Activated T-helper 2 cell treated with anti-CD3 and anti-CD28 coated beads, Interferon-gamma antibody, Interleukin-2, Interleukin-4, amounts not matched to agents 10 μg/mL and 5 μg/mL and 100 μg/mL, durations not matched to agents 14 hours and 24 hours and 36 hours (primary cell): ENCODE measurements at regions not wholly inside any gene's neighbourhood (a gene's known extent, or its start where the extent isn't known, plus 50 kb on each side); places are given as distances from the start of the nearest gene placed in this dataset.

Source experiments
- DNase-seq: peaks from one replicate; pipeline ENCODE4 v3.0.0; 2021; ENCODE audit warnings: low spot score
- H3K27ac Mint-ChIP-seq: one replicate; pipeline ENCODE4 v1.8.0; 2021; ENCODE audit warnings: mixed read lengths
- H3K27me3 Mint-ChIP-seq: one replicate; pipeline ENCODE4 v1.8.0; 2021; ENCODE audit warnings: low read depth, mixed read lengths
- H3K36me3 Mint-ChIP-seq: one replicate; pipeline ENCODE4 v1.8.0; 2021; ENCODE audit warnings: low read depth, mixed read lengths
- H3K4me1 Mint-ChIP-seq: one replicate; pipeline ENCODE4 v1.8.0; 2021; ENCODE audit warnings: low read depth, mixed read lengths
- H3K4me3 Mint-ChIP-seq: one replicate; pipeline ENCODE4 v1.8.0; 2021; ENCODE audit warnings: low read depth, mild to moderate bottlenecking, moderate library complexity, mixed read lengths
- H3K9me3 Mint-ChIP-seq: one replicate; pipeline ENCODE4 v1.8.0; 2021; ENCODE audit warnings: mixed read lengths
- intact Hi-C: fragments of 100-400 bp; cut with micrococcal nuclease; formaldehyde crosslinking; loops from one replicate; pipeline ENCODE4 v1.15.1; 2023

DNA sequence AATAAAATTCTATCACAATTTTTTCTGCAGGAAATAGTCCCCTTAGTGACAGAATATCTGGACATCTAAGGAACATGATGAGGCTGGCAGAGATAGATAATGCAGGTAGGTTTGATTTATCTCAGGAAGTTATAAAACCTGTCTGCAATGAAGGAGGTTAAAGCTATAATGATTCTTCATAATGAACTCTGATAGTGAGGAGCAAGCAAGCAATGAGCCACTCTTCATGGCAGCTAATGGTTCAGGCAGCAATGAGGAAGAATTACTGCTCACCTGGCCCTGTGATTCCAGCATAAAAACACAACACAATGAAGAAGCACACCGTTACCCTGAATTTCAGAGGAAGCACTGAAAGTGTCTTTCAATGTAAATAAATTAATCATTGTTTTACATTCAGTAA, 599.6 kb upstream of the PKDCC start:
- intact Hi-C loops: no loop called here
- Mint-ChIP-seq H3K36me3 (no peaks in the 10 kb centered on the region), H3K4me3 (no peak overlapping the region), H3K27me3 (no peaks in the 10 kb centered on the region), H3K4me1 (no peaks in the 10 kb centered on the region), H3K9me3 (no peaks in the 10 kb centered on the region), H3K27ac (no peak overlapping the region)
- no peak for DNase-seq

DNA sequence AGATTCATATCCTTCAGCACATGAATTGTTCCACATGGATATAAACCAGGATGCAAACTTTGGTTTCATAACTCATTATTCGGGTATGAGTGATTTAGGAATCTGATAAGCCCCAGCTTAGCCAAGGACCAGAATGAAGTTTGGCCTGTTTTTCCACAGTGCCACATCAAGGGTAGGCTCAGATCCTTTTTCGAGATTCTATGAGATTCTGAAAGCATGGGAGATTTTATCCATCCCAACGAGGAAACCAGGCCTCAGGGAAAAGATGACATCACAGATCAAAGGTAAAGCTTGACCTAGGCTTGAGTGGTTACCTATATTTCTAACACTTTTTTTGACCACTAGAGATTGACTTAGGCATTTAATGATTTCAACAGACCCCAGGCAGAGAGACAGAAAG, 590.8 kb upstream of the PKDCC start:
- no peaks in the 10 kb centered on the region for H3K9me3 Mint-ChIP-seq
- H3K4me3 Mint-ChIP-seq: no peak overlapping the region
- no peak overlapping the region for H3K27ac Mint-ChIP-seq
- H3K27me3 Mint-ChIP-seq: no peaks in the 10 kb centered on the region
- intact Hi-C loops: no loop called here
- H3K36me3 Mint-ChIP-seq: no peaks in the 10 kb centered on the region
- no peaks in the 10 kb centered on the region for H3K4me1 Mint-ChIP-seq
- no peak for DNase-seq

DNA sequence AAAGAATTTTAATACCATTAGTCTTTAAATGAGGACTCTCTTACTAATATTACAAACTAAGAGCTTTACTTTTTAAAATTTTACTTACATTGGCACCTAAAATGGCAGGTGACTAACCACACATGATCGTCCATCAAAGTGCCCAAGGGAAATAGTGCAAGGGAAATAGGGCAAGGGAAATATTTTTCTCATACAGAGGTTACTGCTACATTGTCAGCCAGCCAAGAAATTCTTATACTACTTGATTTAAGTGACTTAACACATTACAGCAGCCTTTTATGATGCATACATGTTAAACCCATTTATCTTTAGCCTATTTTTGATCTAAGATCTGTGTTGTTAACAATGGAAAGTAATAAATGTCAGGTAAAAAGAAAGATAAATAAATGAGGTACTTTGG, 587.2 kb upstream of the PKDCC start:
- no peaks in the 10 kb centered on the region for H3K4me1 Mint-ChIP-seq
- no peak for DNase-seq
- no peak overlapping the region for H3K27ac Mint-ChIP-seq
- no peaks in the 10 kb centered on the region for H3K36me3 Mint-ChIP-seq
- intact Hi-C loops: no loop called here
- H3K4me3 Mint-ChIP-seq: no peak overlapping the region
- no peaks in the 10 kb centered on the region for H3K9me3 Mint-ChIP-seq
- H3K27me3 Mint-ChIP-seq: no peaks in the 10 kb centered on the region

DNA sequence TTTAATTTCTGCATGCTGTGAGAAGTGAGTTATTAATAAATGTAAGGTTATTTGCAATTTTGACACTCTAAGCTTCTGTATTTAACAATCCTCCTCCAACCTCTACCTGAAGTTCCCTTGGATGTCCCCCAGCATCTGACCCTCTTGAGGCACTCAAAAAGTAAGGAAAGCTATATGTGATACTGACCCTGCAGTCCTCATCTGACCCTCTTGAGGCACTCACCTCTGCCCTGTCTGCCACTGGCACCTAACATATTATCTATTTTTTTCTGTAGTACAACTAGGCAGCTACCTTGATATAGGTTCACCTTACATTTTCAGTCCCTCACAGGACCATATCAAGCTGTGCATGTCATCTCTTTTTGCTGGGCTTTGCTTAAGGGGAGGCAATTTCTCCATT, 583.4 kb upstream of the PKDCC start:
- Mint-ChIP-seq H3K9me3 (no peaks in the 10 kb centered on the region), H3K36me3 (no peaks in the 10 kb centered on the region), H3K27me3 (no peaks in the 10 kb centered on the region), H3K27ac (no peak overlapping the region), H3K4me1 (no peaks in the 10 kb centered on the region), H3K4me3 (no peak overlapping the region)
- intact Hi-C loops: no loop called here
- no peak for DNase-seq

DNA sequence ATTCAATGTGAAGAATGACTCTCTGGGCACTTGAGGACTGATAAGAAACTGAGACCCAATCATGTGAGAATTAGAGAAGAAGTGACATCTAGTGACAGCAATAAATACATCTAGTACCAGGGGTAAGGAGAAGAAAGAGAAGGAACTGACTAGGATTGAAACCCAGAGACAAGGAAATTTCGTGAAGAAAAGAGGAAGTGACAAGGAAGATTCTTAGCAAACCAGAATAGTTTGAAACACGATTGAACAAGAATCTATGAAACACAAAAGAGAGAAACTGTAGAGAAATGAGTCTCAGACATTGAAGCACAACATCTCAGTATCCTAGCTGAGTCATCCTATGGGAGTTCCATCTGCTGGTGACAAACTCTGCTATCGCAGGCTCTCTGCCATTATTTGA, 571.9 kb upstream of the PKDCC start:
- no peaks in the 10 kb centered on the region for H3K36me3 Mint-ChIP-seq
- no peak overlapping the region for H3K4me3 Mint-ChIP-seq
- no peaks in the 10 kb centered on the region for H3K4me1 Mint-ChIP-seq
- intact Hi-C loops: no loop called here
- H3K9me3 Mint-ChIP-seq: no peaks in the 10 kb centered on the region
- H3K27me3 Mint-ChIP-seq: no peaks in the 10 kb centered on the region
- no peak for DNase-seq
- no peak overlapping the region for H3K27ac Mint-ChIP-seq

- Mint-ChIP-seq H3K36me3 (no peaks in the 10 kb centered on the region), H3K27ac (no peak overlapping the region), H3K4me3 (no peak overlapping the region), H3K9me3 (no peaks in the 10 kb centered on the region), H3K27me3 (no peaks in the 10 kb centered on the region), H3K4me1 (no peaks in the 10 kb centered on the region)
- DNase-seq: no peak
- intact Hi-C loops: no loop called here
Observed at GRCh38 chr2:41482659-41483058, 565.2 kb upstream of the PKDCC start.

GRCh38 chr2:41483226-41483625, 564.6 kb upstream of the PKDCC start:
- H3K4me3 Mint-ChIP-seq: no peak overlapping the region
- intact Hi-C loops: no loop called here
- no peak for DNase-seq
- no peaks in the 10 kb centered on the region for H3K27me3 Mint-ChIP-seq
- H3K36me3 Mint-ChIP-seq: no peaks in the 10 kb centered on the region
- no peak overlapping the region for H3K27ac Mint-ChIP-seq
- no peaks in the 10 kb centered on the region for H3K4me1 Mint-ChIP-seq
- H3K9me3 Mint-ChIP-seq: no peaks in the 10 kb centered on the region

DNA sequence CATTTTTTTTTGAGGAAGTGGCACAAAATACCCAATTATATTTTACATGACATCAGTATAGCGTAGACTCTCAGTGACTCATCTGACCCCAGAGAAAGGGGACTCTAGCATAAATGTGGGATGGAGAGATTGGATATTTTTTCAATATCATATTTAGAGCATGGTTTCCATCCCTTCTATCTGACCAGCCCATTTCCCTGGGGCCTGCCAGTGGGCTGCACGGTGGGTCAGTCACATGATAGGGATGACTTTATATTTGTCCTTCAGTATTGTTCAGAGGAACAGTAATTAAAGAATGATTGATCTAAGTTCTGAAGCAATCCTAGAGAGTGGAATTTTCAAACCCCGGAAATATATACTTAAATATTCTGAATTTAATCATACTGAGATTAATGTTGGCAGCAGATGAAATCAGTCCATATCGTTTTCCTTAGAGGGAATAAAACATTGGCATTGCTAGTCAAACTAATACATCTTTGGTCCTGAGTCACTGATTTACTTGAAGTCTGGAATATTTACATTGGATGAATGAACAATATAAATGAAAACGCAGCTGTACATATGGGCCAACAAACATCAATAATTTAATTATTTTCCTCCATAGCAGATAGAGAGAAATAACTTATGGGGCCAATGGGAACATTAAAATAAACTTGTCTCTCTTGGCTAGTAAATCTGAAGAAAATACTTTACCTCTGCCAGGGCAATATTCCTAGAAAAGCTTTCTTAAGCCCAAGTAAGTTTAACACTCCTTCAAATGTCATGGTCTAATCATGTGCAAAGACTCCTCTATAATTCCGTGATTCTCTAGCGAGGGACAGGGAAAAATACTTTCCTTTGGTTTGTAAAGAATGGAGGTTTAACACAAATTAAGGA, 563.6 kb upstream of the PKDCC start:
- intact Hi-C loops: no loop called here
- H3K9me3 Mint-ChIP-seq: no peaks in the 10 kb centered on the region
- no peak overlapping the region for H3K27ac Mint-ChIP-seq
- no peak overlapping the region for H3K4me3 Mint-ChIP-seq
- no peak for DNase-seq
- H3K27me3 Mint-ChIP-seq: no peaks in the 10 kb centered on the region
- no peaks in the 10 kb centered on the region for H3K4me1 Mint-ChIP-seq
- H3K36me3 Mint-ChIP-seq: no peaks in the 10 kb centered on the region

DNA sequence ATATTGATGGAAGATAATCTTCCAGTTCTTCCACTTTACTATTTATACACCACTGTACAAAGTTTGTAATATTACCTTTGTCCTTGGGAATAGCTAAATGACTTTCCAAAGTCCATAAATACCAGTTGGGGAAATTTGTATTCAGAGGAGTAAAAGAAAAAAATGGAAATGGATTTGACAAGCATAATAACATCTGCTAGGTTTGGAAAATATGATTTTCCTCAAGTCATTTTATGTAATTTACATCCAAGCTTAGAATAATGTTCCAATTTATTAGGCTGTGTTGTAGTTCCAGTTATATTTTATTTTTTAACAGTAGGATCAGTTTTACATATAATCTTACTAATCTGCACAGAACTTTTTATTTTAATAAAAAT, 563.0 kb upstream of the PKDCC start:
- Mint-ChIP-seq H3K9me3 (no peaks in the 10 kb centered on the region), H3K27ac (no peak overlapping the region), H3K27me3 (no peaks in the 10 kb centered on the region), H3K4me1 (no peaks in the 10 kb centered on the region), H3K36me3 (no peaks in the 10 kb centered on the region), H3K4me3 (no peak overlapping the region)
- intact Hi-C loops: no loop called here
- DNase-seq: no peak

- no peak overlapping the region for H3K27ac Mint-ChIP-seq
- peaks cover 4% of the 10 kb centered on the region for H3K9me3 Mint-ChIP-seq
- H3K27me3 Mint-ChIP-seq: no peaks in the 10 kb centered on the region
- H3K4me1 Mint-ChIP-seq: no peaks in the 10 kb centered on the region
- no peak for DNase-seq
- H3K36me3 Mint-ChIP-seq: no peaks in the 10 kb centered on the region
- intact Hi-C loops: no loop called here
- no peak overlapping the region for H3K4me3 Mint-ChIP-seq
Observed at GRCh38 chr2:41486948-41487347, 560.9 kb upstream of the PKDCC start.

- Mint-ChIP-seq H3K9me3 (peaks cover 9% of the 10 kb centered on the region), H3K27me3 (no peaks in the 10 kb centered on the region), H3K36me3 (no peaks in the 10 kb centered on the region), H3K27ac (no peak overlapping the region), H3K4me3 (no peak overlapping the region), H3K4me1 (no peaks in the 10 kb centered on the region)
- intact Hi-C loops: no loop called here
- no peak for DNase-seq
Observed at GRCh38 chr2:41488888-41489287, 558.9 kb upstream of the PKDCC start.

DNA sequence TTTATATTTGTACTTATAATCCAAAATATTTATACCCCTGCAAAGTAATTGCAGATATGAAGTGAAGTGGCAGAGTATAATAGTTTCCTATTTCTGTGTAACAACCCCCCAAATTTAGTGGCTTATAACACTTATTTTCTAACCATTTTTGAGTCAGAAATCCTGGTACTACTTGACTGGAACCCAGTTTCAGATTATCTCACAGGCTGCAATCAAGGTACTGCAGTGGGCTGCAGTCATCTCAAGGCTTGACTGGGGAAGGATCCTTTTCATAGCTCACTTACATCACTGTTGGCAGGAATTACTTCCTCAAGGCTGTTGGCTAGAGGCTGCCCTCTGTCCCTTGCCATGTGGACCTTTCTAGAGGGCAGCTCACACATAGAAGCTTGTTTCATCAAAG, 558.2 kb upstream of the PKDCC start:
- Mint-ChIP-seq H3K27me3 (no peaks in the 10 kb centered on the region), H3K4me3 (no peak overlapping the region), H3K27ac (no peak overlapping the region), H3K36me3 (no peaks in the 10 kb centered on the region), H3K9me3 (peaks cover 17% of the 10 kb centered on the region), H3K4me1 (no peaks in the 10 kb centered on the region)
- intact Hi-C loops: no loop called here
- DNase-seq: no peak

- intact Hi-C loops: no loop called here
- Mint-ChIP-seq H3K36me3 (no peaks in the 10 kb centered on the region), H3K4me1 (no peaks in the 10 kb centered on the region), H3K27me3 (no peaks in the 10 kb centered on the region), H3K4me3 (no peak overlapping the region), H3K27ac (no peak overlapping the region), H3K9me3 (peaks cover 47% of the 10 kb centered on the region)
- no peak for DNase-seq
Observed at GRCh38 chr2:41495050-41495449, 552.8 kb upstream of the PKDCC start.

DNA sequence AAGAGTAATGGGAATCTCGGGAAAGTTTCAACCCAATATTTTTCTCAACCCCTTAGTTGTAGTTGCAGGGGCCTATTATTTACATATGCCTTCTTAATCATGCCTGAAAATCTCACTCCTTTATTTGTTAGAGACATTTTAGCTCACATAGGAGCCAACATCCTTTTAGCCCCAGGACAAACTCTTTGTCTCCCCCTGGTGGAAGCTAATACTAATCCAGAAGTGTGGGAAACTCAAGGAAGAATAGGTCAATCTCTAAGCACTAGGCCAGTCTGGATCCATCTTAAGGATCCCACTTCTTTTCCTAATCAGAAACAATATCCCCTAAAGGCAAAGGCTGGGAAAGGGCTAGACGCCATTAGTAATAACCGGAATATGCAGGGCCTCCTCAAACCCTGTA, 550.9 kb upstream of the PKDCC start:
- Mint-ChIP-seq H3K36me3 (no peaks in the 10 kb centered on the region), H3K4me1 (no peaks in the 10 kb centered on the region)
- intact Hi-C loops: no loop called here

More for the DNA sequence above, 550.9 kb upstream of the PKDCC start:
- H3K27ac Mint-ChIP-seq: no peak overlapping the region
- H3K9me3 Mint-ChIP-seq: peaks cover 57% of the 10 kb centered on the region
- no peak for DNase-seq
- H3K27me3 Mint-ChIP-seq: no peaks in the 10 kb centered on the region
- H3K4me3 Mint-ChIP-seq: no peak overlapping the region
